ENCODE measurements at regions not wholly inside any gene's neighbourhood (a gene's known extent, or its start where the extent isn't known, plus 50 kb on each side); places are given as distances from the start of the nearest gene placed in this dataset.

GRCh38 chr3:159441279-159441678 is 547.4 kb upstream of the IL12A start:
- Histone ChIP-seq H3K4me2 (ENCODE audit: insufficient read depth, low read length) (no peak overlapping the region), H4K20me1 (ENCODE audit: insufficient read depth, low read length) (no peaks in the 10 kb centered on the region), H3K36me3 (ENCODE audit: insufficient read depth, low read length) (no peaks in the 10 kb centered on the region), H3K27ac (ENCODE audit: low read depth, low read length) (no peak overlapping the region), H3K27me3 (ENCODE audit: insufficient read depth, low read length) (peaks cover under 1% of the 10 kb centered on the region), H3K4me1 (ENCODE audit: insufficient read depth, low read length) (no peaks in the 10 kb centered on the region), H2AFZ (ENCODE audit: low read length) (no peak overlapping the region), H3K9me3 (ENCODE audit: low read depth, low read length) (no peaks in the 10 kb centered on the region), H3K79me2 (ENCODE audit: insufficient read depth, low read length) (no peaks in the 10 kb centered on the region), H3K4me3 (ENCODE audit: insufficient read depth, low read length) (no peak overlapping the region)
- TF ChIP-seq CTCF (IDR thresholded peaks at IDR 0.05; ENCODE audit: extremely low read depth, low read depth, low read length) = no peak
- DNase-seq (ENCODE audit: insufficient read length, low spot score, missing footprints) = no peak

- TF ChIP-seq CTCF (IDR thresholded peaks at IDR 0.05; ENCODE audit: extremely low read depth, low read depth, low read length) = no peak
- H3K27me3 ChIP-seq (ENCODE audit: insufficient read depth, low read length) = no peaks in the 10 kb centered on the region
- H3K4me3 ChIP-seq (ENCODE audit: insufficient read depth, low read length) = no peak overlapping the region
- H3K36me3 ChIP-seq (ENCODE audit: insufficient read depth, low read length) = no peaks in the 10 kb centered on the region
- H3K79me2 ChIP-seq (ENCODE audit: insufficient read depth, low read length) = no peaks in the 10 kb centered on the region
- no peak for DNase-seq (ENCODE audit: insufficient read length, low spot score, missing footprints)
- no peak overlapping the region for H2AFZ ChIP-seq (ENCODE audit: low read length)
- no peaks in the 10 kb centered on the region for H3K9me3 ChIP-seq (ENCODE audit: low read depth, low read length)
- H3K4me2 ChIP-seq (ENCODE audit: insufficient read depth, low read length) = no peak overlapping the region
- H3K27ac ChIP-seq (ENCODE audit: low read depth, low read length) = no peak overlapping the region
- H4K20me1 ChIP-seq (ENCODE audit: insufficient read depth, low read length) = no peaks in the 10 kb centered on the region
- no peaks in the 10 kb centered on the region for H3K4me1 ChIP-seq (ENCODE audit: insufficient read depth, low read length)
Measured at GRCh38 chr3:159443266-159443665, 545.4 kb upstream of the IL12A start.

GRCh38 chr3:159447841-159448240 is 540.8 kb upstream of the IL12A start:
- Histone ChIP-seq H3K27ac (ENCODE audit: low read depth, low read length) (no peak overlapping the region), H3K9me3 (ENCODE audit: low read depth, low read length) (no peaks in the 10 kb centered on the region), H3K4me2 (ENCODE audit: insufficient read depth, low read length) (no peak overlapping the region), H3K36me3 (ENCODE audit: insufficient read depth, low read length) (no peaks in the 10 kb centered on the region), H4K20me1 (ENCODE audit: insufficient read depth, low read length) (no peaks in the 10 kb centered on the region), H3K4me3 (ENCODE audit: insufficient read depth, low read length) (no peak overlapping the region), H2AFZ (ENCODE audit: low read length) (no peak overlapping the region), H3K4me1 (ENCODE audit: insufficient read depth, low read length) (peaks cover 5% of the 10 kb centered on the region), H3K27me3 (ENCODE audit: insufficient read depth, low read length) (no peaks in the 10 kb centered on the region), H3K79me2 (ENCODE audit: insufficient read depth, low read length) (no peaks in the 10 kb centered on the region)
- DNase-seq (ENCODE audit: insufficient read length, low spot score, missing footprints) = no peak
- TF ChIP-seq CTCF (IDR thresholded peaks at IDR 0.05; ENCODE audit: extremely low read depth, low read depth, low read length) = no peak

- Histone ChIP-seq H3K4me2 (ENCODE audit: insufficient read depth, low read length) (no peak overlapping the region), H4K20me1 (ENCODE audit: insufficient read depth, low read length) (no peaks in the 10 kb centered on the region), H2AFZ (ENCODE audit: low read length) (peak overlapping the region; percentile 8), H3K27ac (ENCODE audit: low read depth, low read length) (no peak overlapping the region), H3K79me2 (ENCODE audit: insufficient read depth, low read length) (no peaks in the 10 kb centered on the region), H3K36me3 (ENCODE audit: insufficient read depth, low read length) (no peaks in the 10 kb centered on the region), H3K9me3 (ENCODE audit: low read depth, low read length) (no peaks in the 10 kb centered on the region), H3K27me3 (ENCODE audit: insufficient read depth, low read length) (no peaks in the 10 kb centered on the region), H3K4me1 (ENCODE audit: insufficient read depth, low read length) (peaks cover 5% of the 10 kb centered on the region), H3K4me3 (ENCODE audit: insufficient read depth, low read length) (no peak overlapping the region)
- no peak for DNase-seq (ENCODE audit: insufficient read length, low spot score, missing footprints)
- TF ChIP-seq CTCF (IDR thresholded peaks at IDR 0.05; ENCODE audit: extremely low read depth, low read depth, low read length) = no peak
Measured at GRCh38 chr3:159448902-159449301, 539.7 kb upstream of the IL12A start.

Data from osteoblast (primary cell).